ENCODE measurements at regions not wholly inside any gene's neighbourhood (a gene's known extent, or its start where the extent isn't known, plus 50 kb on each side); places are given as distances from the start of the nearest gene placed in this dataset.

DNA sequence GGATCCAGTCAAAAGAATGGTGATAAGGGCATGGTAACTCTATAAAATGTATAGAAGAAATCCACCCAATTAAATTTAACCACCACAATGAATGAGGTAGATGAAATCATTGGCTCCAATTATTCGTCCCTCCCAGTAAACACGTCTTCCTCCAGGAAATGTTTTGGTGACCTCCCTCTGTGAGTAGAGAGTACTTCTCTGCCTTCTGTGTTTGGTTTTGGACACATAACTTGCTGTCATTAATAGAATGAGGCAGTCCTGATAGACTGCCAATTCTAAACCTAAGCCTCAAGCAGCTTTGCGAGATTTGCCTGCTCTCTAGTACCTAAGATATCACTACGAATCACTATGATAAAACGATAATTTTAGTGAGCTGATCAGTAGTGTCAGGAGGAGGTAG lies 632.8 kb downstream of the HDGFL1 start:
- no peak overlapping the region for H3K4me3 ChIP-seq (ENCODE audit: low read length in 2 of 2)
- no peak overlapping the region for H3K27ac ChIP-seq (ENCODE audit: low read depth in 1 of 2, low read length in 2 of 2)
- 70 to 81% methylated on average over 5 of the region's 5 CpGs for WGBS, 2 donors
- no peaks in the 10 kb centered on the region for H3K4me1 ChIP-seq (ENCODE audit: control insufficient read depth in 1 of 2, insufficient read depth in 2 of 2, low read length in 2 of 2)
- ATAC-seq (ENCODE audit: low FRiP score) = no peak
- no peaks in the 10 kb centered on the region for H3K9me3 ChIP-seq (ENCODE audit: control insufficient read depth, low read length)
- H3K27me3 ChIP-seq (ENCODE audit: control insufficient read depth in 1 of 2, insufficient read depth in 2 of 2, low read length in 1 of 2) = no peaks in the 10 kb centered on the region
- intact Hi-C loops (cut with DNase I) = no loop called here
- H3K36me3 ChIP-seq (ENCODE audit: control insufficient read depth in 1 of 2, insufficient read depth in 2 of 2, low read length in 1 of 2) = no peaks in the 10 kb centered on the region
- no peak for DNase-seq

DNA sequence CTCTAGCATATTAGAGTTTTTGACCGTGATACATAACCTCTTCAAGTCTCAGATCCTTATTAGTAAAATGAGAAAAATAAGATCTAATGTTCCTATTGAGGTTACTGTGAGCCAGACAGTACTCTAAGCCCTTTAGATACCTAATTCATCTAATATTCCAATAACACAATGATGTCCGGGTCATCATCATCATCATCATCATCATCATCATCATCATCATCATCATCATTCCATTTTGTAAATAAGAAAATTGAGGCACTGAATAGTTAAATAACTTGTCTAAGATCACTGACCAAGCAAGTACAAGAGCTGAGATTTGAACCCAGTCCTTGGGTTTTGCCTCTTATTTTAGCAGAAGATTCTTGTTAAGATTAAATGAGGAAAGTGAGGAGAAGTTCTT lies 643.0 kb downstream of the HDGFL1 start:
- H3K4me3 ChIP-seq (ENCODE audit: low read length in 2 of 2) = no peak overlapping the region
- no peak overlapping the region for H3K27ac ChIP-seq (ENCODE audit: low read depth in 1 of 2, low read length in 2 of 2)
- H3K9me3 ChIP-seq (ENCODE audit: control insufficient read depth, low read length) = no peaks in the 10 kb centered on the region
- no peak for ATAC-seq (ENCODE audit: low FRiP score)
- H3K36me3 ChIP-seq (ENCODE audit: control insufficient read depth in 1 of 2, insufficient read depth in 2 of 2, low read length in 1 of 2) = no peaks in the 10 kb centered on the region
- WGBS, 2 donors = 45% methylated on average over 2 of the region's 2 CpGs
- H3K27me3 ChIP-seq (ENCODE audit: control insufficient read depth in 1 of 2, insufficient read depth in 2 of 2, low read length in 1 of 2) = no peaks in the 10 kb centered on the region
- no peak for DNase-seq
- no peaks in the 10 kb centered on the region for H3K4me1 ChIP-seq (ENCODE audit: control insufficient read depth in 1 of 2, insufficient read depth in 2 of 2, low read length in 2 of 2)
- intact Hi-C loops (cut with DNase I) = no loop called here

DNA sequence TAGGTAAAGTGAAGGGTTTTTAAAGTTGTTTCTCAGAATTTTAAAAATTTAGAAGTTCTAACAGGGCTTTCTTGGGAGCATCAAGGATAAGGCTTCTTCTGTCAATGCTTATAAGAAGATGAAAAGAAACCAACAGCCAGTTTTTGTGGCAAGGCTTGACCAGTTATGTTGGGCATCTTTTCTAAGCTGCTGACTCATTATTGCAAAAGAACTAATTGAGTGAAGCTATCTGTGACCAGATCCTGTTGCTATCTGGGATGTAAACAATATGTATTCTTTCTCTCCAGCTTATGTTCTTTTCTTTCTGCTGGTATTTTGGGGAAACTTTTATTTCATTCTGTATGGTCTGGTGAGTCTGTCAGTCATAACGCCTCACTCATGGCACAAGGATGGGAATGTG lies 643.8 kb downstream of the HDGFL1 start:
- Histone ChIP-seq H3K27me3 (ENCODE audit: control insufficient read depth in 1 of 2, insufficient read depth in 2 of 2, low read length in 1 of 2) (no peaks in the 10 kb centered on the region), H3K27ac (ENCODE audit: low read depth in 1 of 2, low read length in 2 of 2) (no peak overlapping the region), H3K36me3 (ENCODE audit: control insufficient read depth in 1 of 2, insufficient read depth in 2 of 2, low read length in 1 of 2) (no peaks in the 10 kb centered on the region), H3K9me3 (ENCODE audit: control insufficient read depth, low read length) (no peaks in the 10 kb centered on the region), H3K4me3 (ENCODE audit: low read length in 2 of 2) (no peak overlapping the region), H3K4me1 (ENCODE audit: control insufficient read depth in 1 of 2, insufficient read depth in 2 of 2, low read length in 2 of 2) (no peaks in the 10 kb centered on the region)
- 72 to 78% methylated on average over 1 of the region's 1 CpG for WGBS, 2 donors
- DNase-seq = no peak
- ATAC-seq (ENCODE audit: low FRiP score) = no peak
- intact Hi-C loops (cut with DNase I) = no loop called here

DNA sequence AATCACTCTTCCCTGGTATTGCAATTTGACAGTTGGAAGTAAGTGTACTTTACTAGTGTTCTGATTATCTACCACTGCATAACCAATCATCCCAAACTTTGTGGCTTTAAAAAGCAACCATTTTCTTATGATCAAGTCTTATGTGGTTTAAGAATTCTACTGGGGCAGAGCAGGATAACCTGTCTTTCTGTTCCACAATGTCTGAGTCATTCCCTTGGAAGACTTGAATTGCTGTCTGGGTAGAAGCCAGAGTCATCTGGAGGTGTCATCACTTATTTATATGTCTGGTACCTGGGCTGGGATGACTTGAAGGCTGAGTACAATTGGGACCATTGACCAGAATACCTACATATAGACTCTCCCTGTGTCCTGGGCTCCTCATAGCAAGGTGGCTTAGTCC lies 644.3 kb downstream of the HDGFL1 start:
- Histone ChIP-seq H3K9me3 (ENCODE audit: control insufficient read depth, low read length) (no peaks in the 10 kb centered on the region), H3K4me3 (ENCODE audit: low read length in 2 of 2) (no peak overlapping the region), H3K27me3 (ENCODE audit: control insufficient read depth in 1 of 2, insufficient read depth in 2 of 2, low read length in 1 of 2) (no peaks in the 10 kb centered on the region), H3K27ac (ENCODE audit: low read depth in 1 of 2, low read length in 2 of 2) (no peak overlapping the region), H3K4me1 (ENCODE audit: control insufficient read depth in 1 of 2, insufficient read depth in 2 of 2, low read length in 2 of 2) (no peaks in the 10 kb centered on the region), H3K36me3 (ENCODE audit: control insufficient read depth in 1 of 2, insufficient read depth in 2 of 2, low read length in 1 of 2) (no peaks in the 10 kb centered on the region)
- ATAC-seq (ENCODE audit: low FRiP score) (no peak), DNase-seq (no peak)
- intact Hi-C loops (cut with DNase I) = no loop called here

GRCh38 chr6:23218751-23219150 lies 649.4 kb downstream of the HDGFL1 start:
- no peaks in the 10 kb centered on the region for H3K9me3 ChIP-seq (ENCODE audit: control insufficient read depth, low read length)
- 18 to 23% methylated on average over 1 of the region's 1 CpG for WGBS, 2 donors
- DNase-seq = no peak
- H3K4me3 ChIP-seq (ENCODE audit: low read length in 2 of 2) = no peak overlapping the region
- no peaks in the 10 kb centered on the region for H3K36me3 ChIP-seq (ENCODE audit: control insufficient read depth in 1 of 2, insufficient read depth in 2 of 2, low read length in 1 of 2)
- ATAC-seq (ENCODE audit: low FRiP score) = no peak
- intact Hi-C loops (cut with DNase I) = no loop called here
- H3K27me3 ChIP-seq (ENCODE audit: control insufficient read depth in 1 of 2, insufficient read depth in 2 of 2, low read length in 1 of 2) = no peaks in the 10 kb centered on the region
- no peak overlapping the region for H3K27ac ChIP-seq (ENCODE audit: low read depth in 1 of 2, low read length in 2 of 2)
- no peaks in the 10 kb centered on the region for H3K4me1 ChIP-seq (ENCODE audit: control insufficient read depth in 1 of 2, insufficient read depth in 2 of 2, low read length in 2 of 2)

DNA sequence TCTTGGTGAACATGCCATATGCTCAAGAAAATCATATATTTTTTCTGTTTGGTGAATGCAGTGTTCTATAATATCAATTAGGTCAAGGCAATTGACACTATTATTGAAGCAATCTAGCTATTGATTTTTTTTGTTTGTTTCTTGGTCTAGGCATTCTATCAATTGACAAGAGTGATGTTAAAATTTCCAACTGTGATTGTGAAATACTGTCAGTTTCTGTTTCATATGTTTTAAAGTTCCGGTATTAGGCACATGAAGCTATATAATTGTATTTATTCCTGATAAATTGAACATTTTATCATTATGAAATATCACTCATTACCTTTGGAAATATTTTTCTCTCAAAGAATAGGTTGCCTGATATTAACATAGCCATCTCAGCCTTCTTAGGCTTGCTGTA lies 653.4 kb downstream of the HDGFL1 start:
- WGBS, 2 donors = 3 to 33% methylated on average over 1 of the region's 1 CpG
- Histone ChIP-seq H3K4me1 (ENCODE audit: control insufficient read depth in 1 of 2, insufficient read depth in 2 of 2, low read length in 2 of 2) (no peaks in the 10 kb centered on the region), H3K4me3 (ENCODE audit: low read length in 2 of 2) (no peak overlapping the region), H3K36me3 (ENCODE audit: control insufficient read depth in 1 of 2, insufficient read depth in 2 of 2, low read length in 1 of 2) (no peaks in the 10 kb centered on the region), H3K27me3 (ENCODE audit: control insufficient read depth in 1 of 2, insufficient read depth in 2 of 2, low read length in 1 of 2) (no peaks in the 10 kb centered on the region), H3K9me3 (ENCODE audit: control insufficient read depth, low read length) (no peaks in the 10 kb centered on the region), H3K27ac (ENCODE audit: low read depth in 1 of 2, low read length in 2 of 2) (no peak overlapping the region)
- no peak for ATAC-seq (ENCODE audit: low FRiP score)
- intact Hi-C loops (cut with DNase I) = no loop called here
- no peak for DNase-seq

GRCh38 chr6:23224540-23224939 lies 655.2 kb downstream of the HDGFL1 start:
- no peaks in the 10 kb centered on the region for H3K36me3 ChIP-seq (ENCODE audit: control insufficient read depth in 1 of 2, insufficient read depth in 2 of 2, low read length in 1 of 2)
- DNase-seq (no peak), ATAC-seq (ENCODE audit: low FRiP score) (no peak)
- H3K27ac ChIP-seq (ENCODE audit: low read depth in 1 of 2, low read length in 2 of 2) = no peak overlapping the region
- H3K4me3 ChIP-seq (ENCODE audit: low read length in 2 of 2) = no peak overlapping the region
- H3K4me1 ChIP-seq (ENCODE audit: control insufficient read depth in 1 of 2, insufficient read depth in 2 of 2, low read length in 2 of 2) = no peaks in the 10 kb centered on the region
- H3K9me3 ChIP-seq (ENCODE audit: control insufficient read depth, low read length) = no peaks in the 10 kb centered on the region
- 82 to 83% methylated on average over 1 of the region's 1 CpG for WGBS, 2 donors
- intact Hi-C loops (cut with DNase I) = no loop called here
- no peaks in the 10 kb centered on the region for H3K27me3 ChIP-seq (ENCODE audit: control insufficient read depth in 1 of 2, insufficient read depth in 2 of 2, low read length in 1 of 2)

DNA sequence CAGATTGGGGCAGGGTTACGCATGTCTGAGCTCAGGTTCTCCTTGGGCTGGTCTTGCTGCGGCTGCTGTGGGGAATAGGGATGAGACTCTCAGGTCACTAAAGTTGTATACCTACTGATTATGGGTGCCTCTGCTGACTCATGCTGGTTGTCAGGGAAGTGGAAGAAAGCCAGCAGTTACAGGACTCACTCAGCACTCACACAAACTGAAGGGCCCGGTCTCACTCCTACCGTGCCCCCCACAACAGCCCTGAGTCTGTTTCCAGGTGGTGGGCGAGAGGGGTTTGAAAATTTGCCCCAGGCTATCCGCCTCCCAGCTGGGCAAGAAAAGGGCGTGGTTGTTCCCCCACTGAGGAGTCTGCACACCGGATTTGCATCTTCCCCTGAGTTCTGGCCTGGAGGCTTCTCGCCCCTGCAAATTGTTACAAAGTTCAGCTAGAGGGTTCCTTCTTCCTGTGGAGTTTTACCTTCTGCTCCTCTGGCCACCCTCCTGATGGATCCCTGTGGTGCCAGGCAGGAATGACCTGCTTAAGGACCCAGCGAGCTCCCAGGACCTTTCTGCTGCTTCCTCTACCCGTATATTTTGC lies 659.2 kb downstream of the HDGFL1 start:
- WGBS, 2 donors = 91 to 94% methylated on average over 11 of the region's 11 CpGs
- no peaks in the 10 kb centered on the region for H3K4me1 ChIP-seq (ENCODE audit: control insufficient read depth in 1 of 2, insufficient read depth in 2 of 2, low read length in 2 of 2)
- no peak overlapping the region for H3K27ac ChIP-seq (ENCODE audit: low read depth in 1 of 2, low read length in 2 of 2)
- no peak for DNase-seq
- intact Hi-C loops (cut with DNase I) = no loop called here
- H3K27me3 ChIP-seq (ENCODE audit: control insufficient read depth in 1 of 2, insufficient read depth in 2 of 2, low read length in 1 of 2) = no peaks in the 10 kb centered on the region
- no peaks in the 10 kb centered on the region for H3K36me3 ChIP-seq (ENCODE audit: control insufficient read depth in 1 of 2, insufficient read depth in 2 of 2, low read length in 1 of 2)
- no peaks in the 10 kb centered on the region for H3K9me3 ChIP-seq (ENCODE audit: control insufficient read depth, low read length)
- no peak for ATAC-seq (ENCODE audit: low FRiP score)
- H3K4me3 ChIP-seq (ENCODE audit: low read length in 2 of 2) = no peak overlapping the region

- Histone ChIP-seq H3K4me3 (ENCODE audit: low read length in 2 of 2) (no peak overlapping the region), H3K9me3 (ENCODE audit: control insufficient read depth, low read length) (no peaks in the 10 kb centered on the region), H3K36me3 (ENCODE audit: control insufficient read depth in 1 of 2, insufficient read depth in 2 of 2, low read length in 1 of 2) (no peaks in the 10 kb centered on the region), H3K27ac (ENCODE audit: low read depth in 1 of 2, low read length in 2 of 2) (no peak overlapping the region), H3K4me1 (ENCODE audit: control insufficient read depth in 1 of 2, insufficient read depth in 2 of 2, low read length in 2 of 2) (peaks cover 0 to 3% of the 10 kb centered on the region in 2 donors), H3K27me3 (ENCODE audit: control insufficient read depth in 1 of 2, insufficient read depth in 2 of 2, low read length in 1 of 2) (no peaks in the 10 kb centered on the region)
- ATAC-seq (ENCODE audit: low FRiP score) = no peak
- intact Hi-C loops (cut with DNase I) = no loop called here
- DNase-seq = no peak
- 72 to 84% methylated on average over 5 of the region's 5 CpGs for WGBS, 2 donors
Observed at GRCh38 chr6:23243854-23244253, 674.5 kb downstream of the HDGFL1 start.
